ENCODE measurements at regions not wholly inside any gene's neighbourhood (a gene's known extent, or its start where the extent isn't known, plus 50 kb on each side); places are given as distances from the start of the nearest gene placed in this dataset.

GRCh38 chr6:82111114-82111513 lies 136.4 kb downstream of the IBTK start:
- TF ChIP-seq CTCF (IDR thresholded peaks at IDR 0.05): no peak
- TF ChIP-seq POLR2A (IDR thresholded peaks at IDR 0.05): no peak
